NB4 (cell line): ENCODE measurements at regions not wholly inside any gene's neighbourhood (a gene's known extent, or its start where the extent isn't known, plus 50 kb on each side); places are given as distances from the start of the nearest gene placed in this dataset.

Experiments used
- DNase-seq: peaks from one replicate; pipeline ENCODE4 v3.0.0; 2010; ENCODE audit warnings: low read depth
- H3K4me3 ChIP-seq: one replicate; pipeline ENCODE4 v1.5.1; 2011; ENCODE audit warnings: mild to moderate bottlenecking, low read depth, low read length, moderate library complexity
- MYC ChIP-seq: IDR thresholded peaks from 2 replicates; pipeline ENCODE4 v1.6.1; 2011; ENCODE audit warnings: low read depth, low read length
- POLR2A ChIP-seq: IDR thresholded peaks from 2 replicates; pipeline ENCODE4 v1.6.1; 2011; ENCODE audit warnings: mild to moderate bottlenecking; ENCODE audit not compliant: insufficient read length; ENCODE audit errors: extremely low read depth
- TF ChIP-seq, protein P1 (sequence below): IDR thresholded peaks from 2 replicates; pipeline ENCODE4 v1.6.1; 2011; ENCODE audit warnings: low read depth, low read length
- TF ChIP-seq, protein P2 (sequence below): IDR thresholded peaks from one replicate; pipeline ENCODE4 v1.5.1; 2012; ENCODE audit warnings: low read depth, low read length

DNA sequence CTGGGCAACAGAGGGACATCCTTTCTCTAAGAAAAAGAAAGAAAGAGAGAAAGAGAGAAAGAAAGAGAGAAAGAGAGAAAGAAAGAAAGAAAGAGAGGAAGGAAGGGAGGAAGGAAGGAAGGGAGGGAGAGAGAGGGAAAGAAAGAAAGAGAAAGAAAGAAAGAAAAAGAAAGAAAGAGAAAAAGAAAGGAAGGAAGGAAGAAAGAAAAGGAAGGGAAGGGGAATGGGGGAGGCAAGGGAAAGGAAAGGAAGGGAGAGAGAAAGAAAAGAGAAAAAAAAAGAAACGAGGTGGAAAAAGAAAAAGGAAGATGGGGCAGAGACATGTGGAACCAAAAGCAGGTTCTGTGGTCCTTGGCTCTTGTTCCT, 82.9 kb upstream of the SMNDC1 start:
- TF ChIP-seq POLR2A = no peak
- TF ChIP-seq, protein P1, sequence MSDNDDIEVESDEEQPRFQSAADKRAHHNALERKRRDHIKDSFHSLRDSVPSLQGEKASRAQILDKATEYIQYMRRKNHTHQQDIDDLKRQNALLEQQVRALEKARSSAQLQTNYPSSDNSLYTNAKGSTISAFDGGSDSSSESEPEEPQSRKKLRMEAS = no peak
- TF ChIP-seq MYC = no peak
- TF ChIP-seq, protein P2, sequence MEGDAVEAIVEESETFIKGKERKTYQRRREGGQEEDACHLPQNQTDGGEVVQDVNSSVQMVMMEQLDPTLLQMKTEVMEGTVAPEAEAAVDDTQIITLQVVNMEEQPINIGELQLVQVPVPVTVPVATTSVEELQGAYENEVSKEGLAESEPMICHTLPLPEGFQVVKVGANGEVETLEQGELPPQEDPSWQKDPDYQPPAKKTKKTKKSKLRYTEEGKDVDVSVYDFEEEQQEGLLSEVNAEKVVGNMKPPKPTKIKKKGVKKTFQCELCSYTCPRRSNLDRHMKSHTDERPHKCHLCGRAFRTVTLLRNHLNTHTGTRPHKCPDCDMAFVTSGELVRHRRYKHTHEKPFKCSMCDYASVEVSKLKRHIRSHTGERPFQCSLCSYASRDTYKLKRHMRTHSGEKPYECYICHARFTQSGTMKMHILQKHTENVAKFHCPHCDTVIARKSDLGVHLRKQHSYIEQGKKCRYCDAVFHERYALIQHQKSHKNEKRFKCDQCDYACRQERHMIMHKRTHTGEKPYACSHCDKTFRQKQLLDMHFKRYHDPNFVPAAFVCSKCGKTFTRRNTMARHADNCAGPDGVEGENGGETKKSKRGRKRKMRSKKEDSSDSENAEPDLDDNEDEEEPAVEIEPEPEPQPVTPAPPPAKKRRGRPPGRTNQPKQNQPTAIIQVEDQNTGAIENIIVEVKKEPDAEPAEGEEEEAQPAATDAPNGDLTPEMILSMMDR = no peak
- H3K4me3 ChIP-seq = no peak overlapping the region
- DNase-seq = no peak

DNA sequence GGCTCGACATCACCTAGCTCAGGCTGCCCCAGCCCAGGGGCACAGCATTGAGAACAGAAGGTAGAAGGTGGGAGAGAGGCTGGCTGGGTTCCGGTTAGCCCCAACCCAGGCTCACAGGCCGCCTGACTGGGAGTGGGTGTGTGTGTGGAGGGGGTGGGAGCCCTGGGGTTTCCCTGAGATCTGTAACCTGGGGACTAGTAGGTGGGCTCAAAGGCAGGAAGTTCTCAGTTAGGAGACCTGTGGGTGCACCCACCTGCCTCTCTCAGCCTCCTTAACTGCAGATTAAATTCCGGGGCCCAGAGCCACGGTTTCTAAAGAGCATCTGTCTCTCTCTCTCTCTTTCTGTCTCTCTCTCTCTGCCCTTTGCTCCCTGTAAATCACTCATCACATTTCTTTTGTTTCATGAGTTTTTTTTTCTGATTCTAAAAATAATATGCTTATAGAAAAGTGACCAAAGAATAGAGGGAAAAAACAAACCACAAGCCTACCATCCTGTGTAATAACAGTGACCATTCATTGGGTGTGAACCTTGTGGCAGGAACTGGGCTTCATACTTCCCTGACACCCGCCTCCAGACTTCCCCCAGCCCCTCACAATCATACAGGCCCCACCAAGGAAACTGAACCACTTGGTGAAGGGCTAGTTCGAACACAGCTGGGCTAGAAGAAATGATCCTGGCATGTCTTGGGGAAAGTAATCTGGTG, 83.4 kb upstream of the SMNDC1 start:
- DNase-seq = no peak
- H3K4me3 ChIP-seq = no peak overlapping the region
- TF ChIP-seq POLR2A (no peak), MYC (no peak)
- TF ChIP-seq, protein P2 = no peak
- TF ChIP-seq, protein P1 = no peak

DNA sequence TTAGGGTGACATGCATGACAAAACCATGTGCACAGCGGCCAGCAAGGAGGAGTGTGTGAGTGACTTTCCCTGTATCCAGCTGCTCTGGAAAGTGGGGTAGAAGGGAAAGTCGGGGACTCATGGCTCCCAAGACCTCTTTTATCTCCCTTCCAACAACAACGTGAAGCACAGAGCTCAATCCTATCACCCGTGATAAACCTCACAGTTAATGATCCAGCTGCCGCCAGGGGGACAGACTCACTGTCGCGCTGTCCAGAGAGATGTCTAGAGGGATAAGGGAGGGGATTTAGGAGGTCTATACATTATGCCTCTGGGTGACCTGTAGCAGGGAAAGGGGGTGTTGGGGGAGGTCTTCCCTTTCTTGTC, 84.0 kb upstream of the SMNDC1 start:
- H3K4me3 ChIP-seq = no peak overlapping the region
- TF ChIP-seq POLR2A = no peak
- TF ChIP-seq MYC = no peak
- TF ChIP-seq, protein P1 = no peak
- no peak for DNase-seq

DNA sequence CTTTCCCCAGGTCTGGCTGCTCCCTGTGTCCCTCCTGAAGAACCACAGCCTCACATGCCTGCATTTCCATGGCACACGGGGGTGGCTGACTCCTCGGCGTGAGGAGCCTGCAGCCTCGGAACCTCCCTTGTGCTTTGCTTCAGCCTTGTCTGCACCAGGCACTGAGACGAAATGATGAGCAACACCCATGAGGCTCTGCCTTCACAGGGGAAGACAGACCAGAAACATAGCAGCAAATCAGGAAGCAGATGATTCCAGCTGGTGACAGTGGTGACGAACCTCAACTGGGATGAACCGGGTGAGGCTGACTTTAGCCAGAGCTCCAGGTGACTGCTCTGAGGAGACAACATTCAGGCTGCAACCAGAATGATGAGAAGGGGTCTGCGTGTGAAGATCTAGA, 84.5 kb upstream of the SMNDC1 start:
- H3K4me3 ChIP-seq = no peak overlapping the region
- peak; percentile 24 for DNase-seq
- TF ChIP-seq MYC (no peak), POLR2A (no peak)
- TF ChIP-seq, protein P2 = no peak
- TF ChIP-seq, protein P1 = no peak

DNA sequence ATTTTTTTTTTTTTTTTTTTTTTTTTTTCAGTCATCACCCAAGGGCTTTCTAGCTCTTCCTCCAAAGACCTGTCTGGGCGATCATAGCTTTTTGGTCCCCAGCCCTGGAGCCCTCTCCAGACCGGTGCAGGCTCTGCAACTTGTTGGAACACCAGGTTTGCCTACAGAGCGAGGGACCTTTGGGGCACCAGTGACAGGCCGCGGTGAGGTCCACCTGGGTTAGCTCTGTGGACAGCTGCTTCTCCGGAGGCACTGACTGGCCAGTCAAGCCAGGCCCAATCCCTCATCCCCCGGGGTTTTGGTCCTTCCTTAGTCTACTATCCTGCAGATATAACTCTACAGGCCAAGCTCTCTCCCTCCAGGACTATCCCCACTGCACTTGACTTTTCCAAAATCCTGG, 86.8 kb upstream of the SMNDC1 start:
- no peak overlapping the region for H3K4me3 ChIP-seq
- no peak for DNase-seq
- TF ChIP-seq, protein P2 = no peak
- TF ChIP-seq MYC = no peak
- TF ChIP-seq, protein P1 = no peak
- TF ChIP-seq POLR2A = no peak

DNA sequence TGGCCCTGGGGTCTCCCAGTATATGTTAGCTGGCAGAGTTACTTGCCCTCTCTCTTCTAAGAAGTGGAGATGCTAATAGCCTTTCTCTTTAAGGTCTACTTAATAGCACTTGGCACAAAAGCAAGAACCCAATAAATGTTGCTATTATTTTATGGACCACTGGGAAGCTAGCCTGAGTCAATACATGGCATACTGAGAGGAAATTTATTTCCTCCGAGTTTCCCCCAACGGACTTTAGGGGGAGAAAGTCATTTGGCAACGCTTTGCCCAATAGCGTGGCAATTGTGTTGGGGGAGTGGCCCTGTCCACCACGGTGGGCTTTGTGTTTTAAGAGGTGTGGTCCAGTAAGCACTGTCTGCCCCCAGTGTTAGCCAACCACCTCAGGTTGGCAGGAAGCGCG, 87.4 kb upstream of the SMNDC1 start:
- DNase-seq = no peak
- H3K4me3 ChIP-seq = no peak overlapping the region
- TF ChIP-seq POLR2A = no peak
- TF ChIP-seq, protein P1 = no peak
- TF ChIP-seq, protein P2 = no peak
- TF ChIP-seq MYC = no peak
